A673 (cell line): ENCODE measurements at regions not wholly inside any gene's neighbourhood (a gene's known extent, or its start where the extent isn't known, plus 50 kb on each side); places are given as distances from the start of the nearest gene placed in this dataset.

ENCODE experiments used
- CTCF ChIP-seq: fragments of 300-800, 200-600 bp; sonication (generic); conservative IDR thresholded peaks from 2 replicates; pipeline ENCODE4 v1.5.1; 2017; ENCODE audit warnings: low read depth, mild to moderate bottlenecking, antibody characterized with exemption, low read length, moderate library complexity, mixed read lengths
- EZH2 ChIP-seq: fragments of 200-600 bp; sonication (generic); IDR thresholded peaks from 2 replicates; pipeline ENCODE4 v1.6.1; 2017; ENCODE audit warnings: borderline replicate concordance, low read depth, mild to moderate bottlenecking, mixed read lengths, antibody characterized with exemption, low read length; ENCODE audit not compliant: poor library complexity, severe bottlenecking

- no peak for TF ChIP-seq CTCF
- no peak for TF ChIP-seq EZH2
These were observed 236.3 kb upstream of the N4BP1 start for GRCh38 chr16:48846277-48846676.
